ENCODE measurements at regions not wholly inside any gene's neighbourhood (a gene's known extent, or its start where the extent isn't known, plus 50 kb on each side); places are given as distances from the start of the nearest gene placed in this dataset.

DNA sequence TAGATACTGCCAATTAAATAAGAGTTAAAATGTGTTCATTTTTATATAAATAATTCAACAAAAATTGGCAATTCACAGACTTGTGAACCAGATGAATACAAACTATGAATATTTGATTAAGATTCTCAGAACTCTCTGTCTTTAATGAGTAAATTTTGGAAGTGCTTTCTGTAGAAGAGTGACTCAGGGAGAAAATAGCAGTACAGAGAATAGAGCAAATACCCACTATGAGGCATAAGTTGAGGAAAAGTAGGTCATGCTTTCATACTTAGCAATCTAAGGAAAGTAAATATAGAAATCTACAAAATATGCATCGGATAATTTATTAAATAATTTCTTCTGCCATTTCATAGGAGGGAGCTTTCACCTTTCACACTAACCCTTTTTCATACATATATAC, 117.7 kb upstream of the TMEM106B start:
- no peak overlapping the region for H4K91ac ChIP-seq (ENCODE audit: low read length)
- no peaks in the 10 kb centered on the region for H3K27me3 ChIP-seq (ENCODE audit: control insufficient read depth in 1 of 2, insufficient read depth in 1 of 2, low read length in 2 of 2)
- no peak overlapping the region for H4K8ac ChIP-seq (ENCODE audit: low read length)
- H3K4ac ChIP-seq (ENCODE audit: low read depth in 1 of 2, low read length in 2 of 2) = no peak overlapping the region
- H3K36me3 ChIP-seq (ENCODE audit: control insufficient read depth in 1 of 2, insufficient read depth in 2 of 2, low read depth in 1 of 2, low read length in 2 of 2) = no peaks in the 10 kb centered on the region
- H3K23ac ChIP-seq (ENCODE audit: low read length in 2 of 2) = no peak overlapping the region
- H2BK12ac ChIP-seq (ENCODE audit: low read length in 2 of 2) = no peak overlapping the region
- no peaks in the 10 kb centered on the region for H3K4me1 ChIP-seq (ENCODE audit: control insufficient read depth, insufficient read depth, low read depth, low read length)
- DNase-seq = no peak
- H2BK120ac ChIP-seq (ENCODE audit: low read depth, low read length) = no peak overlapping the region
- H3K14ac ChIP-seq (ENCODE audit: low read length in 2 of 2) = no peak overlapping the region
- no peaks in the 10 kb centered on the region for H3K79me1 ChIP-seq (replicated peaks; ENCODE audit: low read length, poor library complexity, severe bottlenecking)
- no peak overlapping the region for H3K4me3 ChIP-seq (ENCODE audit: insufficient read depth in 1 of 2, low read depth in 1 of 2, low read length in 2 of 2)
- H3K18ac ChIP-seq (ENCODE audit: low read depth in 1 of 2, low read length in 2 of 2) = no peak overlapping the region
- no peak overlapping the region for H2BK15ac ChIP-seq (ENCODE audit: low read depth, poor library complexity, severe bottlenecking)
- no peak overlapping the region for H3K4me2 ChIP-seq (ENCODE audit: low read length, poor library complexity, severe bottlenecking)
- H3K9me3 ChIP-seq (ENCODE audit: control insufficient read depth, low read length) = no peaks in the 10 kb centered on the region
- H2BK5ac ChIP-seq (ENCODE audit: low read depth, low read length, poor library complexity, severe bottlenecking) = no peak overlapping the region
- no peak overlapping the region for H3K27ac ChIP-seq (ENCODE audit: low read length, poor library complexity, severe bottlenecking)
- H2AFZ ChIP-seq (ENCODE audit: low read depth, low read length) = no peak overlapping the region
- WGBS = no CpG with 5 or more reads among the region's 1 CpG
- H2AK5ac ChIP-seq (ENCODE audit: low read length, severe bottlenecking) = no peak overlapping the region
- no peak overlapping the region for H3K9ac ChIP-seq (ENCODE audit: low read length)

DNA sequence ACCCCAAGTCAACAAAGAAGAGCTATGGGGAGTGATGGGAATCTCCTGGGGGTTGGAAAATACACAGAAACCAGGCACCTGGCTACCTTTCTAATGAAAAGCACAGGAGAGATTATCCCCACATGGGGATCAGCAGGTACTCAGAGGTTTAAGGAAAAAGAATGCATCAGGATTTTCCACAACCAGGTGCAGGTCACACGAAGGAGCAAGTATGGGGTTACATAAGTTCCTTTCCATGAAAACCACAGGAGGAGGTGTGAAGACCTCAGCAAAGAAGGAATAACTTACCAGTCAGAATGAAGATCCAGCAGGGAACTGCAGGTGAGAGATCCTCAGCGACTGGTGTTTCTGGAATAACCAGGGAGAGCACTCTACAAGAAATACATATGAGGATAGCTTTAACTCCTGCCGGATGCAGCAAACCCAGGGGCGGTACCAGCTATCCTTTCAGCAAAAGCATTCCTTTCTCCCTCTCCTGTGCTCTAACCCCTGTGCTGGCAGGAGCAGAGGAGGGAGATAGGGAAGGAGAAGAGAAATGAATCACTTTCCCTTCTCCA, 116.7 kb upstream of the TMEM106B start:
- WGBS = 38% methylated on average over 2 of the region's 4 CpGs
- no peaks in the 10 kb centered on the region for H3K27me3 ChIP-seq (ENCODE audit: control insufficient read depth in 1 of 2, insufficient read depth in 1 of 2, low read length in 2 of 2)
- no peak for DNase-seq

DNA sequence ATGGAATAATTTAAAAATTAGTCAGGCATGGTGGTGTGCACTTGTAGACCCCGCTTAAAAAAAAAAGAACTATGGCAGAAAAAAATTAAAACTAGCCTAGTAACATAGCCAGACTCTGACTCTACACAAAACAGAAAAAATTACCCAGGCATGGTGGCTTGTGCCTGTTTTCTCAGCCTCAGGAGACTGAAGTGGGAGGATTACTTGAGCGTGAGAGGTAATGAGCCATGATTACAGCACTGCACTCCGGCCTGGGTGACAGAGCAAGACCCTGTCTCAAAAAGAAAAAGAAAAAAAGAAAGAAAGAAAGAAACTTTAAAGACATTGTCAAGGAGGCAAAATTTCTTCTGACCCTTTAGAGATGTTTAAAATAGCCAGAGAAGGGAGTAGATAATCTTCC, 109.0 kb upstream of the TMEM106B start:
- H3K18ac ChIP-seq (ENCODE audit: low read depth in 1 of 2, low read length in 2 of 2) = no peak overlapping the region
- no peak overlapping the region for H2BK15ac ChIP-seq (ENCODE audit: low read depth, poor library complexity, severe bottlenecking)
- no peak overlapping the region for H3K4ac ChIP-seq (ENCODE audit: low read depth in 1 of 2, low read length in 2 of 2)
- H3K4me2 ChIP-seq (ENCODE audit: low read length, poor library complexity, severe bottlenecking) = no peak overlapping the region
- H2BK12ac ChIP-seq (ENCODE audit: low read length in 2 of 2) = no peak overlapping the region
- no peak overlapping the region for H2BK5ac ChIP-seq (ENCODE audit: low read depth, low read length, poor library complexity, severe bottlenecking)
- no peak overlapping the region for H2AK5ac ChIP-seq (ENCODE audit: low read length, severe bottlenecking)
- no peak overlapping the region for H3K4me3 ChIP-seq (ENCODE audit: insufficient read depth in 1 of 2, low read depth in 1 of 2, low read length in 2 of 2)
- H3K27me3 ChIP-seq (ENCODE audit: control insufficient read depth in 1 of 2, insufficient read depth in 1 of 2, low read length in 2 of 2) = no peaks in the 10 kb centered on the region
- H3K79me1 ChIP-seq (replicated peaks; ENCODE audit: low read length, poor library complexity, severe bottlenecking) = no peaks in the 10 kb centered on the region
- no peak overlapping the region for H3K14ac ChIP-seq (ENCODE audit: low read length in 2 of 2)
- no peaks in the 10 kb centered on the region for H3K36me3 ChIP-seq (ENCODE audit: control insufficient read depth in 1 of 2, insufficient read depth in 2 of 2, low read depth in 1 of 2, low read length in 2 of 2)
- 60% methylated on average over 2 of the region's 3 CpGs for WGBS
- H3K9ac ChIP-seq (ENCODE audit: low read length) = no peak overlapping the region
- no peaks in the 10 kb centered on the region for H3K4me1 ChIP-seq (ENCODE audit: control insufficient read depth, insufficient read depth, low read depth, low read length)
- H3K9me3 ChIP-seq (ENCODE audit: control insufficient read depth, low read length) = peaks cover 10% of the 10 kb centered on the region
- DNase-seq = no peak
- no peak overlapping the region for H4K8ac ChIP-seq (ENCODE audit: low read length)
- no peak overlapping the region for H2AFZ ChIP-seq (ENCODE audit: low read depth, low read length)
- H3K27ac ChIP-seq (ENCODE audit: low read length, poor library complexity, severe bottlenecking) = no peak overlapping the region
- H4K91ac ChIP-seq (ENCODE audit: low read length) = no peak overlapping the region
- H2BK120ac ChIP-seq (ENCODE audit: low read depth, low read length) = no peak overlapping the region
- H3K23ac ChIP-seq (ENCODE audit: low read length in 2 of 2) = no peak overlapping the region

More for the DNA sequence above, 116.7 kb upstream of the TMEM106B start:
- Histone ChIP-seq H3K4ac (ENCODE audit: low read depth in 1 of 2, low read length in 2 of 2) (no peak overlapping the region), H3K4me2 (ENCODE audit: low read length, poor library complexity, severe bottlenecking) (no peak overlapping the region), H3K9ac (ENCODE audit: low read length) (no peak overlapping the region), H3K79me1 (replicated peaks; ENCODE audit: low read length, poor library complexity, severe bottlenecking) (no peaks in the 10 kb centered on the region), H3K23ac (ENCODE audit: low read length in 2 of 2) (no peak overlapping the region), H2BK120ac (ENCODE audit: low read depth, low read length) (no peak overlapping the region), H3K36me3 (ENCODE audit: control insufficient read depth in 1 of 2, insufficient read depth in 2 of 2, low read depth in 1 of 2, low read length in 2 of 2) (no peaks in the 10 kb centered on the region), H3K4me3 (ENCODE audit: insufficient read depth in 1 of 2, low read depth in 1 of 2, low read length in 2 of 2) (no peak overlapping the region), H2BK15ac (ENCODE audit: low read depth, poor library complexity, severe bottlenecking) (no peak overlapping the region), H3K18ac (ENCODE audit: low read depth in 1 of 2, low read length in 2 of 2) (no peak overlapping the region), H4K8ac (ENCODE audit: low read length) (no peak overlapping the region), H2AK5ac (ENCODE audit: low read length, severe bottlenecking) (no peak overlapping the region), H4K91ac (ENCODE audit: low read length) (no peak overlapping the region), H2BK5ac (ENCODE audit: low read depth, low read length, poor library complexity, severe bottlenecking) (no peak overlapping the region), H3K9me3 (ENCODE audit: control insufficient read depth, low read length) (peaks cover 4% of the 10 kb centered on the region), H3K27ac (ENCODE audit: low read length, poor library complexity, severe bottlenecking) (no peak overlapping the region), H2BK12ac (ENCODE audit: low read length in 2 of 2) (no peak overlapping the region), H2AFZ (ENCODE audit: low read depth, low read length) (no peak overlapping the region), H3K4me1 (ENCODE audit: control insufficient read depth, insufficient read depth, low read depth, low read length) (no peaks in the 10 kb centered on the region), H3K14ac (ENCODE audit: low read length in 2 of 2) (no peak overlapping the region)

DNA sequence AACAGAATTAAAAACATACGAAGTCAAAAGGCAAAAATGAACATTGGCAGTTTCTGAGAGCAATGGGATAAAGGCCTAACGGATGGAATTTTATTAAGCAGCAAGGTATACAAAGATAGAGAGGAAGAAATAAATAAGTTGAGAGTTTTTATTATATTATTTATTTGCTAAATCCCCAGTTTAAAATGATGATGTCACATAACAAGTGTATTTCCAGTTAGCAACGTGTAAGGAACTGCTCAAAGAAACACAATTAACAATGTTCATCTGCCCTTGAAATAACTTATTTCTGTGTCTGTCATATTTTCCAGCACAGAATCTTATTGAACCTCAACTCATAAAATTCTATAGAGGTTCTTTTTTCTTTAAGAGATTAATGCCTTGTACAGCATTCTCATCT, 108.6 kb upstream of the TMEM106B start:
- H3K14ac ChIP-seq (ENCODE audit: low read length in 2 of 2) = no peak overlapping the region
- no peak overlapping the region for H2BK120ac ChIP-seq (ENCODE audit: low read depth, low read length)
- no peak overlapping the region for H3K18ac ChIP-seq (ENCODE audit: low read depth in 1 of 2, low read length in 2 of 2)
- WGBS = 87% methylated on average over 3 of the region's 3 CpGs
- no peak overlapping the region for H3K9ac ChIP-seq (ENCODE audit: low read length)
- H4K8ac ChIP-seq (ENCODE audit: low read length) = no peak overlapping the region
- no peak overlapping the region for H3K4ac ChIP-seq (ENCODE audit: low read depth in 1 of 2, low read length in 2 of 2)
- no peaks in the 10 kb centered on the region for H3K4me1 ChIP-seq (ENCODE audit: control insufficient read depth, insufficient read depth, low read depth, low read length)
- H3K36me3 ChIP-seq (ENCODE audit: control insufficient read depth in 1 of 2, insufficient read depth in 2 of 2, low read depth in 1 of 2, low read length in 2 of 2) = no peaks in the 10 kb centered on the region
- no peaks in the 10 kb centered on the region for H3K79me1 ChIP-seq (replicated peaks; ENCODE audit: low read length, poor library complexity, severe bottlenecking)
- no peak overlapping the region for H2BK12ac ChIP-seq (ENCODE audit: low read length in 2 of 2)
- no peak overlapping the region for H2AK5ac ChIP-seq (ENCODE audit: low read length, severe bottlenecking)
- peaks cover 10% of the 10 kb centered on the region for H3K9me3 ChIP-seq (ENCODE audit: control insufficient read depth, low read length)
- no peak overlapping the region for H3K27ac ChIP-seq (ENCODE audit: low read length, poor library complexity, severe bottlenecking)
- H4K91ac ChIP-seq (ENCODE audit: low read length) = no peak overlapping the region
- H2AFZ ChIP-seq (ENCODE audit: low read depth, low read length) = no peak overlapping the region
- no peak overlapping the region for H3K4me3 ChIP-seq (ENCODE audit: insufficient read depth in 1 of 2, low read depth in 1 of 2, low read length in 2 of 2)
- no peak overlapping the region for H2BK5ac ChIP-seq (ENCODE audit: low read depth, low read length, poor library complexity, severe bottlenecking)
- no peak overlapping the region for H3K23ac ChIP-seq (ENCODE audit: low read length in 2 of 2)
- H2BK15ac ChIP-seq (ENCODE audit: low read depth, poor library complexity, severe bottlenecking) = no peak overlapping the region
- no peaks in the 10 kb centered on the region for H3K27me3 ChIP-seq (ENCODE audit: control insufficient read depth in 1 of 2, insufficient read depth in 1 of 2, low read length in 2 of 2)
- no peak for DNase-seq
- H3K4me2 ChIP-seq (ENCODE audit: low read length, poor library complexity, severe bottlenecking) = no peak overlapping the region

All from mesenchymal stem cell (in vitro differentiated cells and primary cell).